ENCODE measurements at regions not wholly inside any gene's neighbourhood (a gene's known extent, or its start where the extent isn't known, plus 50 kb on each side); places are given as distances from the start of the nearest gene placed in this dataset.
A peak's percentile ranks its signal among the peaks of the same experiment; 100 is the strongest.

- DNase-seq = no peak
- Histone ChIP-seq H3K9me2 (replicated peaks; ENCODE audit: low read length) (no peaks in the 10 kb centered on the region), H2AFZ (ENCODE audit: low read length) (no peak overlapping the region), H4K20me1 (ENCODE audit: low read length) (no peaks in the 10 kb centered on the region), H3K4me1 (ENCODE audit: insufficient read depth, low read length) (no peaks in the 10 kb centered on the region), H3K4me3 (ENCODE audit: low read length) (no peak overlapping the region), H3K27me3 (ENCODE audit: low read length) (peaks cover 44% of the 10 kb centered on the region), H3K79me2 (ENCODE audit: low read length) (no peaks in the 10 kb centered on the region), H3K36me3 (ENCODE audit: low read depth, low read length) (no peaks in the 10 kb centered on the region), H3K9ac (ENCODE audit: low read length) (no peak overlapping the region), H3K4me2 (ENCODE audit: low read length) (no peak overlapping the region), H3K9me3 (ENCODE audit: low read length) (no peaks in the 10 kb centered on the region), H3F3A (ENCODE audit: low read length, unreplicated experiment) (no peaks in the 10 kb centered on the region), H3K27ac (ENCODE audit: low read length) (no peak overlapping the region)
- CTCF ChIA-PET = interaction anchor here (0.6 kb wide), 1 partner anchor 57 kb away, joined by 3 read pairs; no protein-coding TSS in a partner anchor
- intact Hi-C loops (cut with micrococcal nuclease) = no loop called here
- POLR2A ChIA-PET (ENCODE audit: unreplicated experiment) = no interaction called here
- ATAC-seq = no peak
- no TSS peak for BruUV-seq (replicated peaks)
- TF ChIP-seq EZH2 (IDR thresholded peaks at IDR 0.05; ENCODE audit: low read length, unreplicated experiment) (no peak), CTCF (conservative IDR thresholded peaks at IDR 0.05; ENCODE audit: low read depth, low read length) (peak; percentile 32; the same call in 1 of the 2 replicates), EZH2phosphoT487 (IDR thresholded peaks at IDR 0.05; ENCODE audit: borderline replicate concordance, low read length) (no peak)
Observed at GRCh38 chr3:25904206-25904605, 114.3 kb downstream of the OXSM start.

GRCh38 chr3:25906132-25906906 lies 116.4 kb downstream of the OXSM start:
- intact Hi-C loops (cut with micrococcal nuclease) = no loop called here
- ChIA-PET CTCF (no interaction called here), POLR2A (ENCODE audit: unreplicated experiment) (no interaction called here)
- BruUV-seq (replicated peaks) = no TSS peak
- Histone ChIP-seq H3K36me3 (ENCODE audit: low read depth, low read length) (no peaks in the 10 kb centered on the region), H3K9me3 (ENCODE audit: low read length) (no peaks in the 10 kb centered on the region), H3F3A (ENCODE audit: low read length, unreplicated experiment) (no peaks in the 10 kb centered on the region), H3K27me3 (ENCODE audit: low read length) (peaks cover 37% of the 10 kb centered on the region), H4K20me1 (ENCODE audit: low read length) (no peaks in the 10 kb centered on the region), H3K9me2 (replicated peaks; ENCODE audit: low read length) (no peaks in the 10 kb centered on the region), H3K27ac (ENCODE audit: low read length) (no peak overlapping the region), H3K4me1 (ENCODE audit: insufficient read depth, low read length) (no peaks in the 10 kb centered on the region), H3K79me2 (ENCODE audit: low read length) (no peaks in the 10 kb centered on the region), H3K4me3 (ENCODE audit: low read length) (no peak overlapping the region), H2AFZ (ENCODE audit: low read length) (no peak overlapping the region), H3K9ac (ENCODE audit: low read length) (no peak overlapping the region), H3K4me2 (ENCODE audit: low read length) (no peak overlapping the region)
- DNase-seq (no peak), ATAC-seq (no peak)
- no peak for TF ChIP-seq EZH2phosphoT487 (IDR thresholded peaks at IDR 0.05; ENCODE audit: borderline replicate concordance, low read length)
- TF ChIP-seq CTCF (conservative IDR thresholded peaks at IDR 0.05; ENCODE audit: low read depth, low read length) = no peak
- no peak for TF ChIP-seq EZH2 (IDR thresholded peaks at IDR 0.05; ENCODE audit: low read length, unreplicated experiment)

DNA sequence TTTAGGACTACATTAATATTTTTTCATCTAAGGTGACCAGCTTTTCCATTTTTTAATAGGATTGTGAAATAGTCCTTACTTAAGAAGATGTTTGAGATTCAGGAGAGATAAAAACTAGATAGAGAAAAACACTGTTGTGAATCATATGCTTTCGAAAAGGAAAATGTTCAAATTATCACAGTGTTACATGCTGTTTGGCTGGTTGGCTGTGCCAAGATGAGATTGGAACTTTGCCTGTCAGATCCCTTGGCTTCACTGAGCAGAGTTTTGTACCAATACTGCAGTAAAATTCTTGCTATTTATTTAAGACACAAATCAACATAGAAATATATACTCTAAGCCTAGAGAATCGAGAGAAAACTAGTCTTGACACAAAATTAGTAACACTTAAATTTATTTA lies 117.2 kb downstream of the OXSM start:
- H3K9ac ChIP-seq (ENCODE audit: low read length) = no peak overlapping the region
- no peaks in the 10 kb centered on the region for H3K79me2 ChIP-seq (ENCODE audit: low read length)
- no peak overlapping the region for H3K4me3 ChIP-seq (ENCODE audit: low read length)
- H3K9me3 ChIP-seq (ENCODE audit: low read length) = no peaks in the 10 kb centered on the region
- H4K20me1 ChIP-seq (ENCODE audit: low read length) = no peaks in the 10 kb centered on the region
- no peak for ATAC-seq
- TF ChIP-seq EZH2phosphoT487 (IDR thresholded peaks at IDR 0.05; ENCODE audit: borderline replicate concordance, low read length) (no peak), EZH2 (IDR thresholded peaks at IDR 0.05; ENCODE audit: low read length, unreplicated experiment) (no peak), CTCF (conservative IDR thresholded peaks at IDR 0.05; ENCODE audit: low read depth, low read length) (no peak)
- H3K4me2 ChIP-seq (ENCODE audit: low read length) = no peak overlapping the region
- no peaks in the 10 kb centered on the region for H3F3A ChIP-seq (ENCODE audit: low read length, unreplicated experiment)
- H3K36me3 ChIP-seq (ENCODE audit: low read depth, low read length) = no peaks in the 10 kb centered on the region
- H3K27me3 ChIP-seq (ENCODE audit: low read length) = peaks cover 31% of the 10 kb centered on the region
- H2AFZ ChIP-seq (ENCODE audit: low read length) = no peak overlapping the region
- intact Hi-C loops (cut with micrococcal nuclease) = no loop called here
- no TSS peak for BruUV-seq (replicated peaks)
- no peak overlapping the region for H3K27ac ChIP-seq (ENCODE audit: low read length)
- ChIA-PET POLR2A (ENCODE audit: unreplicated experiment) (no interaction called here), CTCF (no interaction called here)
- H3K9me2 ChIP-seq (replicated peaks; ENCODE audit: low read length) = no peaks in the 10 kb centered on the region
- H3K4me1 ChIP-seq (ENCODE audit: insufficient read depth, low read length) = no peaks in the 10 kb centered on the region
- DNase-seq = no peak
